ENCODE measurements at regions not wholly inside any gene's neighbourhood (a gene's known extent, or its start where the extent isn't known, plus 50 kb on each side); places are given as distances from the start of the nearest gene placed in this dataset.

DNA sequence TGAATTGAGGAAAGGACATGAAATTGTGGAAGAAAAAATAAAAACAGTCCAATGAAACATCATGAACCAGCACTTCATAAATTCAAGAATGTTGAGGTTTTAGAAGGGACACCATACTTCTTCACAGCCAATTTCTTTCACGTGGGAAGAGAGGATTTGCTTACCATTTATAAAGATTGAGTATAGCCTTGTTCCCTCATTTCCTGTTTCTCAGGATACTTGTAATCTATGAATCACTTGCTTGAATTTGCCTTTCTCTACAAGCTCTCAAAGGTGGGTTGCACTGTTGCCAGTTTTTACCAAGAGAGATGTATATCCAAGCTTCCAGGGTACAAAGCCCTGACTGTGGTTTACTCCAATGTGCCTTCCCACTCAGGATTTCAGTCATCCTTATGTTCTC lies 116.1 kb downstream of the DUSP6 start:
- TF ChIP-seq, protein P1, sequence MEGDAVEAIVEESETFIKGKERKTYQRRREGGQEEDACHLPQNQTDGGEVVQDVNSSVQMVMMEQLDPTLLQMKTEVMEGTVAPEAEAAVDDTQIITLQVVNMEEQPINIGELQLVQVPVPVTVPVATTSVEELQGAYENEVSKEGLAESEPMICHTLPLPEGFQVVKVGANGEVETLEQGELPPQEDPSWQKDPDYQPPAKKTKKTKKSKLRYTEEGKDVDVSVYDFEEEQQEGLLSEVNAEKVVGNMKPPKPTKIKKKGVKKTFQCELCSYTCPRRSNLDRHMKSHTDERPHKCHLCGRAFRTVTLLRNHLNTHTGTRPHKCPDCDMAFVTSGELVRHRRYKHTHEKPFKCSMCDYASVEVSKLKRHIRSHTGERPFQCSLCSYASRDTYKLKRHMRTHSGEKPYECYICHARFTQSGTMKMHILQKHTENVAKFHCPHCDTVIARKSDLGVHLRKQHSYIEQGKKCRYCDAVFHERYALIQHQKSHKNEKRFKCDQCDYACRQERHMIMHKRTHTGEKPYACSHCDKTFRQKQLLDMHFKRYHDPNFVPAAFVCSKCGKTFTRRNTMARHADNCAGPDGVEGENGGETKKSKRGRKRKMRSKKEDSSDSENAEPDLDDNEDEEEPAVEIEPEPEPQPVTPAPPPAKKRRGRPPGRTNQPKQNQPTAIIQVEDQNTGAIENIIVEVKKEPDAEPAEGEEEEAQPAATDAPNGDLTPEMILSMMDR (IDR thresholded peaks at IDR 0.05): no peak
- TF ChIP-seq POLR2A (IDR thresholded peaks at IDR 0.05): no peak
